ENCODE measurements at regions not wholly inside any gene's neighbourhood (a gene's known extent, or its start where the extent isn't known, plus 50 kb on each side); places are given as distances from the start of the nearest gene placed in this dataset.

DNA sequence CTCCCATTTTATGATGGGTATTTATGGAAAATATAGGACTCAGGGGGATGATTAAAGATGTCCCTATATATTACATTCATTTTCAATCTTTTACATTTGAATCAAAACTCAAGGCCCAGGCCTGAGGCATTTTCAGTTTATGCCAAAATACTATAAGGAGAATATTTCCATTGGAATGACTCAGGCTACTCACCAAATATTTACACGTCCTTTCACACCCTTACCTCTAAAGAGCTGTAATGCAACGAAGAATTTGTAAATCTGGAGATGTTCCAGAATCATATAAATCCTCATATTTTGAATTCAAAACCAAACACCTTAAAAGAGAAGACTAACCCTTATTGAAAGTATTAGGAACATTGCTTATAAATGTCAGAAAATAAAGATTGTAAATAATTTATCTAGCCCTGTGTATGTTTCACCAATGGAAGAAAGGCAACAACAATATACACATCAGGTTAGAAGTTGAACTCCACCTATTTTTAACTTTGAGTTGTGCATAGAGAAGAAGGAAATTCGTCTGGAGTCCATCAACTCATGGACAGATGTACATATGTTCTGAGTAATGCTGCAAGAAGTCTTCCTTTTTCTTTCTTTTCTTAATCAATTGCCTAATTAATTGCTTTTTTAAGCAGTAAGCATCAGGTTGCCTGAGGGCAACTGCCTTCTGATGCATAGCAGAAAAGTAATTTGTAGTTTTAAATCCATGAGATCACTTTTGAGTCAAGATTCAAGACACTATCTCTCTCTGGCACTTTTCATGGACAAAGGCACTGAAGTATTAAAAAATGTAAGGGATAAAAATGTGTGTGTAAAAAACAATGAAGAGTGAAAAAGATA lies 579.3 kb upstream of the RGMB start:
- Histone ChIP-seq H3K9me3 (ENCODE audit: control extremely low read depth in 1 of 3, control insufficient read depth in 2 of 3, insufficient read depth in 1 of 3, low read length in 2 of 3) (no peaks in the 10 kb centered on the region), H3K27ac (ENCODE audit: low read length in 2 of 2) (no peak overlapping the region), H4K20me1 (ENCODE audit: control insufficient read depth, insufficient read depth, low read length, poor library complexity, severe bottlenecking) (no peaks in the 10 kb centered on the region), H3K79me2 (ENCODE audit: control insufficient read depth, insufficient read depth, low read length) (no peaks in the 10 kb centered on the region), H3K27me3 (replicated peaks in 1 of 4; ENCODE audit: control extremely low read depth in 1 of 4, control insufficient read depth in 3 of 4, insufficient read depth in 4 of 4, low read length in 3 of 4) (no peaks in the 10 kb centered on the region), H3K4me3 (ENCODE audit: control extremely low read depth in 1 of 5, extremely low read depth in 1 of 5, insufficient read depth in 1 of 5, low read depth in 2 of 5, low read length in 4 of 5) (no peak overlapping the region), H3K4me1 (ENCODE audit: control insufficient read depth in 2 of 2, insufficient read depth in 2 of 2, low read length in 2 of 2) (no peaks in the 10 kb centered on the region), H3K9ac (ENCODE audit: low read length) (no peak overlapping the region), H3K4me2 (replicated peaks; ENCODE audit: low read depth, low read length, poor library complexity, severe bottlenecking) (no peak overlapping the region), H2AFZ (ENCODE audit: insufficient read depth, low read depth, low read length, poor library complexity, severe bottlenecking) (no peak overlapping the region), H3K36me3 (replicated peaks in 1 of 2; ENCODE audit: control extremely low read depth in 1 of 2, control insufficient read depth in 1 of 2, extremely low read depth in 1 of 2, insufficient read depth in 2 of 2, low read length in 1 of 2) (no peaks in the 10 kb centered on the region)
- ChIA-PET CTCF (no interaction called here), POLR2A (no interaction called here)
- H3K4me1 Mint-ChIP-seq, result no peaks in the 10 kb centered on the region
- TF ChIP-seq EZH2 (IDR thresholded peaks at IDR 0.05; ENCODE audit: borderline replicate concordance, insufficient read depth, low read depth, low read length, poor library complexity, severe bottlenecking) (no peak), CTCF (IDR thresholded peaks at IDR 0.05) (no peak)
- DNase-seq (no peak), ATAC-seq (ENCODE audit: low read depth) (no peak)
- H3K4me3 Mint-ChIP-seq, result no peak overlapping the region
- no peaks in the 10 kb centered on the region for H3K27me3 Mint-ChIP-seq
- no peak overlapping the region for H3K27ac Mint-ChIP-seq
- 100% methylated on average over 1 of the region's 3 CpGs for WGBS (ENCODE audit: insufficient coverage)
- H3K9me3 Mint-ChIP-seq (ENCODE audit: insufficient read depth), result peaks cover 6% of the 10 kb centered on the region
- intact Hi-C loops (cut with micrococcal nuclease), result no loop called here

DNA sequence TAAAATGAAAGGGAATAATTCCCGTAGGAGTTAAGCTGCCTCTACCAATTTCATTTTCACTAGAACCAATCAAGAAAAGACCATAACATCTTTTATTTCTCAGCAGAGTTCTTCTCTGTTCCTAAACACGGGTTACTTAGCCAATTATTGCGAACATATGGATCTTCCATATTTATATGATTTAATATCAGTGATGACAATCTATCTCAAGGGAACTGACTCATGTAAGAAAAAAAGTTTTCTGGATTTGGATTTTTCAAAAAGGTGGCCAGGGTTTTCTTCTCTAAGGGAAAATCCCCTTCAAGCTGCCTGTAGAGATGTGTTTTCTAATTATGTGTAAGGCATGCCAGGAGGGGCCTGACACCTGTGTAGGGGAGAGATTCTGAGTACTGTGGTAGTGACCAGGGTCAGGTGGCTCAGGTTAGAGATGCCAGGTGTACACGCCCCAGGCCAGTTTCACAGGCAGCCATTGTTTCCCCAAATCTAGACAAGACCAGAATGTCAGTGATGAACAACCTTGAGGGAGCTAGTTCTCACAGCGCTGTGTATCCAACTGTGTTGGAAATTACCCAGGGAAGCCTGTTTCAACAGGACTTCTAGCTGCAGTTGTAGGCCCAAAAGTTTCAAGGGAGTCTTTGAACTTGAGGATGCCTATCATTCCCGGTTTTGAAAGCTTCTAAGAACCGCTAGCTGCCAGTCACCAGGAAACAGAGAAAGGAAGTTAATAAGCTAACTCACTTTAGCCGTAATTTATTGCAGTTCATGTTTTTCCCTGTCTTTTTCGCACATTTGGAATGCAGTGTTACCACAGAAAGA lies 572.5 kb upstream of the RGMB start:
- no peaks in the 10 kb centered on the region for H3K4me1 Mint-ChIP-seq
- Histone ChIP-seq H3K4me1 (ENCODE audit: control insufficient read depth in 2 of 2, insufficient read depth in 2 of 2, low read length in 2 of 2) (no peaks in the 10 kb centered on the region), H3K9me3 (ENCODE audit: control extremely low read depth in 1 of 3, control insufficient read depth in 2 of 3, insufficient read depth in 1 of 3, low read length in 2 of 3) (no peaks in the 10 kb centered on the region), H3K9ac (ENCODE audit: low read length) (no peak overlapping the region), H3K27me3 (replicated peaks in 1 of 4; ENCODE audit: control extremely low read depth in 1 of 4, control insufficient read depth in 3 of 4, insufficient read depth in 4 of 4, low read length in 3 of 4) (no peaks in the 10 kb centered on the region), H2AFZ (ENCODE audit: insufficient read depth, low read depth, low read length, poor library complexity, severe bottlenecking) (no peak overlapping the region), H3K79me2 (ENCODE audit: control insufficient read depth, insufficient read depth, low read length) (no peaks in the 10 kb centered on the region), H4K20me1 (ENCODE audit: control insufficient read depth, insufficient read depth, low read length, poor library complexity, severe bottlenecking) (no peaks in the 10 kb centered on the region), H3K36me3 (replicated peaks in 1 of 2; ENCODE audit: control extremely low read depth in 1 of 2, control insufficient read depth in 1 of 2, extremely low read depth in 1 of 2, insufficient read depth in 2 of 2, low read length in 1 of 2) (no peaks in the 10 kb centered on the region), H3K27ac (ENCODE audit: low read length in 2 of 2) (no peak overlapping the region), H3K4me3 (ENCODE audit: control extremely low read depth in 1 of 5, extremely low read depth in 1 of 5, insufficient read depth in 1 of 5, low read depth in 2 of 5, low read length in 4 of 5) (no peak overlapping the region), H3K4me2 (replicated peaks; ENCODE audit: low read depth, low read length, poor library complexity, severe bottlenecking) (no peak overlapping the region)
- intact Hi-C loops (cut with micrococcal nuclease), result no loop called here
- H3K27ac Mint-ChIP-seq, result no peak overlapping the region
- ATAC-seq (ENCODE audit: low read depth) (no peak), DNase-seq (no peak)
- no peaks in the 10 kb centered on the region for H3K27me3 Mint-ChIP-seq
- peaks cover 4% of the 10 kb centered on the region for H3K9me3 Mint-ChIP-seq (ENCODE audit: insufficient read depth)
- POLR2A ChIA-PET, result no interaction called here
- TF ChIP-seq EZH2 (IDR thresholded peaks at IDR 0.05; ENCODE audit: borderline replicate concordance, insufficient read depth, low read depth, low read length, poor library complexity, severe bottlenecking) (no peak), CTCF (IDR thresholded peaks at IDR 0.05) (no peak)
- CTCF ChIA-PET, result no interaction called here
- H3K4me3 Mint-ChIP-seq, result no peak overlapping the region
- 44% methylated on average over 6 of the region's 9 CpGs for WGBS (ENCODE audit: insufficient coverage)
